ENCODE measurements at regions not wholly inside any gene's neighbourhood (a gene's known extent, or its start where the extent isn't known, plus 50 kb on each side); places are given as distances from the start of the nearest gene placed in this dataset.
"Not testable (repeated sequence)": the region's sequence is repeated elsewhere in the genome, so short reads cannot be mapped to it uniquely, and the experiment has no call there.

- DNase-seq (ENCODE audit: extremely low spot score); POLR2A ChIA-PET; CTCF ChIA-PET: not testable (repeated sequence)
These were observed 168.0 kb upstream of the NOTCH2NLA start for GRCh38 chr1:146396801-146397200.

GRCh38 chr1:146396242-146396641 lies 167.4 kb upstream of the NOTCH2NLA start:
- DNase-seq (ENCODE audit: extremely low spot score); POLR2A ChIA-PET; CTCF ChIA-PET: not testable (repeated sequence)

- CTCF ChIA-PET: not testable (repeated sequence)
These were observed 165.0 kb upstream of the NOTCH2NLA start for GRCh38 chr1:146393796-146394195.

GRCh38 chr1:146393154-146393553 lies 164.3 kb upstream of the NOTCH2NLA start:
- POLR2A ChIA-PET, CTCF ChIA-PET: not testable (repeated sequence)

More at GRCh38 chr1:146393796-146394195, 165.0 kb upstream of the NOTCH2NLA start:
- POLR2A ChIA-PET; DNase-seq (ENCODE audit: extremely low spot score): not testable (repeated sequence)

GRCh38 chr1:146389178-146389577 lies 160.4 kb upstream of the NOTCH2NLA start:
- POLR2A ChIA-PET; DNase-seq (ENCODE audit: extremely low spot score); CTCF ChIA-PET: not testable (repeated sequence)

More at GRCh38 chr1:146393154-146393553, 164.3 kb upstream of the NOTCH2NLA start:
- not testable (repeated sequence) for DNase-seq (ENCODE audit: extremely low spot score)

- CTCF ChIA-PET; DNase-seq (ENCODE audit: extremely low spot score): not testable (repeated sequence)
- POLR2A ChIA-PET: interaction anchor here (1.3 kb wide), 1 partner anchor 11 kb away, joined by 27 read pairs; no protein-coding TSS in a partner anchor
- peak; percentile 42; the same call in 1 of the 2 replicates for TF ChIP-seq FOXM1 (IDR thresholded peaks at IDR 0.05; ENCODE audit: borderline replicate concordance)
These were observed 159.1 kb upstream of the NOTCH2NLA start for GRCh38 chr1:146387750-146388469.

- CTCF ChIA-PET; DNase-seq (ENCODE audit: extremely low spot score): not testable (repeated sequence)
- TF ChIP-seq ELF4 (IDR thresholded peaks at IDR 0.05): peak; percentile 98
- TF ChIP-seq FOXK2 (IDR thresholded peaks at IDR 0.05): peak; percentile 93
- TF ChIP-seq TARDBP (IDR thresholded peaks at IDR 0.05): 0 out of 2 replicates have a peak, but pooled peaks have one; percentile 21
- TF ChIP-seq SUZ12 (IDR thresholded peaks at IDR 0.05): peak; percentile 78
- peak; percentile 64 for TF ChIP-seq BHLHE40 (IDR thresholded peaks at IDR 0.05; ENCODE audit: borderline replicate concordance)
- peak; percentile 87 for TF ChIP-seq FOXM1 (IDR thresholded peaks at IDR 0.05; ENCODE audit: borderline replicate concordance)
- peak; percentile 78 for TF ChIP-seq NFRKB (IDR thresholded peaks at IDR 0.05)
- peak; percentile 72; the same call in 1 of the 2 replicates for TF ChIP-seq LEF1 (IDR thresholded peaks at IDR 0.05; ENCODE audit: borderline replicate concordance)
- TF ChIP-seq ARNT (IDR thresholded peaks at IDR 0.05): peak; percentile 88
- peak; percentile 56; the same call in 1 of the 2 replicates for TF ChIP-seq L3MBTL2 (conservative IDR thresholded peaks at IDR 0.05)
- POLR2A ChIA-PET: interaction anchor here (1.3 kb wide), 1 partner anchor 10 kb away, joined by 27 read pairs; no protein-coding TSS in a partner anchor
These were observed 158.3 kb upstream of the NOTCH2NLA start for GRCh38 chr1:146386851-146387749.

- DNase-seq (ENCODE audit: extremely low spot score); CTCF ChIA-PET; POLR2A ChIA-PET: not testable (repeated sequence)
These were observed 152.4 kb upstream of the NOTCH2NLA start for GRCh38 chr1:146381196-146381595.

GRCh38 chr1:146376708-146377496 lies 148.1 kb upstream of the NOTCH2NLA start:
- CTCF ChIA-PET; DNase-seq (ENCODE audit: extremely low spot score): not testable (repeated sequence)
- TF ChIP-seq FOXK2 (IDR thresholded peaks at IDR 0.05) (peak; percentile 83), CTBP1 (IDR thresholded peaks at IDR 0.05; ENCODE audit: borderline replicate concordance) (peak; percentile 22; the same call in 1 of the 2 replicates), BHLHE40 (IDR thresholded peaks at IDR 0.05; ENCODE audit: borderline replicate concordance) (peak; percentile 61), NFRKB (IDR thresholded peaks at IDR 0.05) (peak; percentile 83), ARNT (IDR thresholded peaks at IDR 0.05) (peak; percentile 47; the same call in 1 of the 2 replicates), FOXM1 (IDR thresholded peaks at IDR 0.05; ENCODE audit: borderline replicate concordance) (peak; percentile 53; the same call in 1 of the 2 replicates), L3MBTL2 (conservative IDR thresholded peaks at IDR 0.05) (peak; percentile 79), ELF4 (IDR thresholded peaks at IDR 0.05) (peak; percentile 99), LEF1 (IDR thresholded peaks at IDR 0.05; ENCODE audit: borderline replicate concordance) (peak; percentile 27; the same call in 1 of the 2 replicates)
- POLR2A ChIA-PET: interaction anchor here (0.7 to 2.7 kb wide), 3 partner anchors 8 to 707 kb away, joined by 4 to 27 read pairs (median 5); no protein-coding TSS in a partner anchor
